Globus pallidus (tissue), 1 donor: ENCODE measurements at regions not wholly inside any gene's neighbourhood (a gene's known extent, or its start where the extent isn't known, plus 50 kb on each side); places are given as distances from the start of the nearest gene placed in this dataset.

Experiments used
- DNase-seq: peaks from one replicate; pipeline ENCODE4 v3.0.0-alpha.2; 2015; ENCODE audit warnings: low spot score

DNA sequence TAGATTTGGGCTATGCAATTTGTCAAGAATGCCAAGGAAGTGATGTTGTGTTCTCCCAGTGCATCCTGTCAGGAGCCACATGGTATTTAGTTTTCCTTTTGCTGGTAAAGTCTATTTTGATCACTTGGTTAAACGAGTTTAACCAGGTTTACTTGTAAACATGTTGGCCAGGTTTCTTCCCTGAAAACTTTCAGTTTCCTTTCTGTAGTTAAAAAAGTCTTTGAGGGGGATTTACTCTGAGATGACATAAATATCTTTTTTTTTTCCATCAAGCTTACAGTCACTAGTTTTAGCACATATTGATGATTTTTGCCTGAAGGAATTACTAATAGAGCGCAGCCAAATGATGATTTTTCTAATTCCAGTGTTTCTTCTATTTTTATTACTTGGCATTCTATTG, 320.5 kb downstream of the PHF14 start:
- DNase-seq = no peak

DNA sequence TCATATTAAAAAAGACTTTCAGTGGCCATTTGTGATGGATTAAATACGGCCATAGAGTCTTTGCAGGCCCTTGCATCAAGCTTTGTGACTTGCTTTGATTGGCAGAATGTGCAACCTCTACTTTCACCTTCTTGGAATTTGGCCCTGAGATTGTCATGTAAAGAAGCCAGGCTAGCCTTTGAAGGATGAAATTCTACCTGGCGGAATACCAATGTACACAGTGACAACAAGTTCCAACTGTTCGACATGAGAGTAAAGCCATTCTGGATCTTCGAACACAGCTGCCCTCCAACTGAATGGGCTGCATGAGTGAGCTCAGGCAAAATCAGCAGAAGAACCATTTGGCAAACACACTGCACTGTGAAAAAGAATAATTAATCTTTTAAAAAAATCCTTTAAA, 321.3 kb downstream of the PHF14 start:
- no peak for DNase-seq

DNA sequence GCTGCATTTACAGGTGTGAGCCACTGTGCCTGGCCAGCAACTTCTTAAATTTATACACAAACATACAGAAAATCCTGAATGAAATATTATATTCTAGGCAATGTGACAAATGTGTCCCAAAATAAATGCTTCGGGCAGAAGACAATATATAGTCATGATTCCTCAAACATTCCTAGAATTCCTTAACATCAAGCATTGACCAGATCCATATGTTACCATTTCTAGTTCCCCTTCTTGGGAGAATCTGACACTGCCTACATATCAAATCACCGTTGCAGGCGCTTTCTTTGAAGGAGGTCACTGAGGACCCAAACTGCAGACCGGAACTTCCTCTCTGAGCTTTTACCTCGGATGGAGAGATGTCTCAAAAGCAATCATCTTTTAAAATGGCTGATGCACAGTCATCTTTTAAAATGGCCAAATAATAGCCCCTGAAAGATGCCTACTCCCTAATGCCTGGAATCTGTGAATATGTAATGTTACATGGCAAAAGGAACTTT, 323.5 kb downstream of the PHF14 start:
- no peak for DNase-seq

DNA sequence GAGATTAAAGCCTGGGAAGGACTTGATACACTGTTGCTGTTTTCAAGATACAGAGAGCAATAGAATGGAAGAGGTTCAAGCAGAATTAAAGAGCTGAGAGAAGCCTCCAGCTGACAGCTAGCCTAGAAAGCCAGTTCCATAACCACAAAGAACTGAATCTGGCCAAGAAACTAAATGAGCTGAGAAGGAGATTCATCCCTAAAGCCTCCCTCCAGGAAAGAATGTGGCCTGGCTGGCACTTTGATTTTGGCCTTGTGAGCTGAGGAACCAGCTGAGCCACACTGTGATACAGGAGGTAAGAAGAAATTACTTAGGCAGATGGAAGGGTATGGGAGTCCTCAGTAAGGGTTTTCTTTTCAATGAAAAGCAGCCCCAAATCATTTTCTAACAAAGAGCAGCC, 324.1 kb downstream of the PHF14 start:
- DNase-seq = no peak

DNA sequence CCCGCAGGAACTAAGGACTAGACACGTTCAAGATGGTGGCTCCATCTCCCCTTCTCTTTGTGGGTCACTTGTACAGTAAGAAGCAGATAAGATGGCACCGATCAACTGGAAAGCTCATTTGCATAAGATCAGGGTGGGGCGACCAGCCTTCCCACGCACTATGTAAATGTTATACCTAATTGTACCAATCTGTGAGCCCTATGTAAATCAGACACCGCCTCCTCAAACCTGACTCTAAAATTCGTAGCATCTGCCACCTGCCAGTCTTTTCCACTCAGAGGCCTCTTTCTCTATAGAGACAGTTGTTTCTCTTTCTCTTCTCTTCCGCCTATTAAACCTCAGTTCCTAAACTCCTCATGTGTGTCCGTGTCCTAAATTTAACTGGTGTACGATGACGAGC, 324.5 kb downstream of the PHF14 start:
- no peak for DNase-seq

DNA sequence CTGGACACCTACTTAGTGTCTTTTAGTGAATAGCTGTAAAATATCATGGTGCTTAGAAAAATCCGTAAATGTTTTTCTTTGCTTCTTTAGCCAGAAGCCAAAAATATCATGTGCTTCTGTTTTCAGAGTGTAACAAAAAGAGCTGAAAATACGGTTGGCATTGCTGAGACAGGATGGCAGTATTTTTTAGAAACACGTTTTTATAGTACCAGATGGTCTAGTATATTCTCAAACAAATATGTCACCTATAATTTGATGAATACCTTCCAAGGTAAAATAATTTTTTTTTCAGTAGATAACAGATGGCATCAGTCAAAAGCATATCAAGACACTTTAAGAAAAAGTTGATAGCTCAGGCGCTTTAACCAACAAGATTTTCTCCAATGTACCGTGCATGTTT, 326.6 kb downstream of the PHF14 start:
- DNase-seq = no peak

DNA sequence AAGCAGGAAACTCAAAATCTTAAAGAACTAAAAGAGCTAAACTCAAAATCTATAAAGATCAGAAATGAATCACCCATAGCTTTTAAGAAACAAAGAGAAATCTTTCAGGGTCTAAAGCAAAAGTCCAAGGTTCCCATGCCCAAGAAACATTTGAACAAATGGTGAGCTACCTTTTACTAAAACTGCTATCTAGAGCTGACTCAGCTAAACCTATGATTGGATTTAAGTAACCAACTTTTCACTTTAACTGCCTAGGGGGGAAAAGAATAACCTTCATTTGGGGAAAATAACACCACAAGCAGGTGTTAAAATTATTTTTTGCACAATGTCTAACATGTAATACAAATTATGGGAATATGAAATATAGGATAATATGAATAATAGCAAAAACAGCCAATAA, 328.4 kb downstream of the PHF14 start:
- no peak for DNase-seq

DNA sequence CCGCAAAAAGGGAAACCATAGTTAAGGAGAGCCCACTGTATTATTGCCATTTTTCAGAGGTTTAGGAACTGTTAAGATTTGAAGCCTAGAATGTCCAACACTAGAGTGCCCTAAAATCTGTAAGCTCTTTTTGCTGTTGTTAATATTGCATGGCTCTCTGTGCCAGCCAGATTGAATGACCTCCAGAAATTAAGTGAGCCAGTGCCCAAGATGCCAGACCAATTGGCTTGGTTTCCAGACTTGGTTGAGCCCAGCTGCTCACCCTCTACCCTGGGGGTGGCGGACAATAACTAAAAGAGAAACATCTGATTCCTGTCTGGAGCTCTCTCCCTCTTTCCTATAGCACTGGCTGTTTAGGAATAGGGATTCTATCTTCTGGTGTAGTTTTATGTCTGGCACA, 340.1 kb downstream of the PHF14 start:
- no peak for DNase-seq

DNA sequence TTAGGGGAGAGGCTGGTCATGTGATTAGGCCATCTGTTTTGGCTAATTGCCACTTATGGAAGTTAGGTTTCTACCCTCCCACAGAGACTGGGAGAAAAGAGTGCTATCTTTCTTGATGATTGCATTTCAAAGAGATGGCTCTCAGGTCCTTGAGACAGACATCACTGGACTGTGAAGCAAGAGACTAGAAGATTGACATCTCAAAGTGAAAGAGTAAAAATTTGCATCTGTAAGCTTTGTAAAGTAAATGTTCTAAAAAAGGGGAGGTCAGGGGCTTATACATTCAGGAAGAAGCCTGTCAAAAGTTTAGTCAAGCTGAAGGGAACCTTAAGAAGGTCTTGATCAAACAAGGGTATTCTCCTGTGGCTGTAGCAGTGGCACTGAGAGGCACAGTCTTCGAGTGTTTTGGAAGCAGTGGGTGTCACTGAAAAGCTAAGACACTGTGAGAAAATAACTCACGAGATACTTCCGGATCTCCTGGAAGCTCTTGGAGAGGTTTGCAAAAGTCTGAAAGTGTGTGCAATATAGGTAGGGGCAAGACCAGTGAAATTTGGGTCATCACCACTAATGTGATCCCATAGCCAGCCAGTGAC, 342.1 kb downstream of the PHF14 start:
- no peak for DNase-seq

DNA sequence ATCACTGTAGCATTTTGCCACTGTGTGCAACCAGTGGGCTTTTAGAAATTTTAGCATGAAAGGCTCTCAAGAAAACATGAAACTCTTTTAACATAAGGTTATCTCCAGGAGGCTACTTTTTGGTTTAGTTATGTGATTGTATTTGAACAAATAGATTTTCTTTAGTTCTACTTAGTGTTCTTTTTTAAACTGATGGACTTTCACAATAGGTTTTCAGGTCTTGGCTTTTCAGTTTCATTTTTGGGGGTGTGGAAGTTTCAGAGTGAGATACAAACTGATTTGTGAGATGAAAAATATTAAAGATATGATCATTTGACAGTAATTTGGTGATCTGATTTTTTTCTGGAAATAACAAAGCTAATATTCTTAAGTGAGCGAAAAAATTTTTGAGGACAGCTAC, 344.1 kb downstream of the PHF14 start:
- DNase-seq = no peak

DNA sequence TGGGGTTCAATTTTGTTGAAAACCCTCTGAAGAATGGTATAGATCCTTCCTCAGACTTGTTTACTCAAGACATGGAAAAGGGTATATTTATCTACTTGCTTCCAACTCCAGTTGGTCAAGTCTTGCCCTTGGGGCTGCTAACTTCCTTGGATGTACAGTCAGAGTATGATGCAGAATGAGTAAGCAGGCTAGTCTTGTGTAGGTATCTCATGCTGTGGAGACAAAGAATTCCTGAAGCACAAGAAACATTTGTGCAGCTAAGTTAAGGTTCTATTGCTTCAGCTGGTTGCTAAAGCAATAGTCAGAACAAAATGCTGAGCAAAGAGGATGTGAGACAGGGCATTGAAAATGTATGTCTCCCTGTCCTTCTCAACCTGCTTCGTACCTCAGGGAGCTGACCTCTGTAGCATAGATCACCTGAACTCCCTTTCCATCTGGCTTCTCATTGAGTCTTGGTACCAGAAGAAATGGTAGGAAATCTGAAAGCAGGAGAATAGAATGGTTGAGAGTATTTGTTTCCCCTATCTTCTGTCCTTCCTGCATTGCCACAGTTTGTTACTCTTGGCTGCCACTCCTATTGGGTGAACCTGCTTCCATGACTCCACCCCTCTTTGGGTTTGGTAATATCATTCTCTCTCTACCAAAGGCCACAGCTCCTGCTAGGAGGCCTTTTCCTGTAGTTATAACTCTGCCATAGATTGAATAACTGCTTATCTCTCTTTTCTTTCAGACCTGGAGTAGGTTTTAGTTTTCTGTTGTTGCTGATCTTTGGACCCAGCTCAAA, 346.0 kb downstream of the PHF14 start:
- no peak for DNase-seq
